ENCODE measurements at regions not wholly inside any gene's neighbourhood (a gene's known extent, or its start where the extent isn't known, plus 50 kb on each side); places are given as distances from the start of the nearest gene placed in this dataset.

- H3K9me2 ChIP-seq (ENCODE audit: low read depth, low read length), result no peaks in the 10 kb centered on the region
- H3K4me3 ChIP-seq (ENCODE audit: low read depth, low read length, poor library complexity, severe bottlenecking), result no peak overlapping the region
- no peaks in the 10 kb centered on the region; the same call in 1 of the 2 replicates for H3K27me3 ChIP-seq (ENCODE audit: insufficient read depth, low read length)
- H3F3A ChIP-seq (ENCODE audit: insufficient read depth, low read length), result no peaks in the 10 kb centered on the region
- TF ChIP-seq CTCF (IDR thresholded peaks at IDR 0.05; ENCODE audit: low read length) (no peak), EZH2 (IDR thresholded peaks at IDR 0.05; ENCODE audit: borderline replicate concordance, low read length) (no peak)
- H3K4me1 ChIP-seq (ENCODE audit: insufficient read depth, low read length, severe bottlenecking), result no peaks in the 10 kb centered on the region
- H3K79me2 ChIP-seq (ENCODE audit: insufficient read depth, low read length), result no peaks in the 10 kb centered on the region
- no peak overlapping the region for H2AFZ ChIP-seq (ENCODE audit: low read length)
- no peak overlapping the region for H3K4me2 ChIP-seq (ENCODE audit: low read length)
- no peaks in the 10 kb centered on the region for H4K20me1 ChIP-seq (ENCODE audit: insufficient read depth, low read length)
- no peak overlapping the region for H3K9ac ChIP-seq (ENCODE audit: low read length)
- no peaks in the 10 kb centered on the region for H3K36me3 ChIP-seq (ENCODE audit: insufficient read depth, low read length)
- H3K9me3 ChIP-seq (ENCODE audit: low read length), result peaks cover 8% of the 10 kb centered on the region; the same call in 1 of the 2 replicates
- H3K27ac ChIP-seq (ENCODE audit: low read depth, low read length, poor library complexity, severe bottlenecking), result no peak overlapping the region
These were observed 74.9 kb upstream of the TMPRSS2 start for GRCh38 chr21:41582866-41583265.

DNA sequence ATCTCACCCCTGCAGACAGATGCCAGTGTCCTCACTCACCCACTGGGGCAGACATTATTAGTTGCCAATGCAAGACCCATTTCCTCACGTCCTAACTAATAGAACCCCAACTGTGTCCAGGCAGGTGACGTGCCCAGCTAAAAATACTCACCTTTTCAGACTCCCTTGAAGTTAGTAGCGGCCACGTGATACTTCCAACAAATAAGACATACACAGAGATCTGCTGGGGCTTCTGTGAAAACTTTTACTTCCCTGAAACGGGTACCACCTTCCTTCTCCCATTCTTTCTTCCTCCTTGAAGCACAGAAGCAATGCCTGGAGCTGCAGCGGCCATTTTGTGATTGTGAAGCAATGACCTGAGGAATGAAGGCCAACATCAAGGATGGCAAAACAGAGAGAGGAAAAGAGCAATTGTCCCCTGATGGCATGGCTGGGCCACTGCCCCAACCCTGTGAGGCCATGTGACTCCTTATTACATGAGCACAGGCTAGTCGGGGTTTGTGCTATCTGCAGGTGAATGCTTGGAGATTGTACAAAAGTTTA, 74.4 kb upstream of the TMPRSS2 start:
- no peaks in the 10 kb centered on the region; the same call in 1 of the 2 replicates for H3K27me3 ChIP-seq (ENCODE audit: insufficient read depth, low read length)
- H3K9me3 ChIP-seq (ENCODE audit: low read length), result peaks cover 11% of the 10 kb centered on the region
- no peak overlapping the region for H3K9ac ChIP-seq (ENCODE audit: low read length)
- H3K79me2 ChIP-seq (ENCODE audit: insufficient read depth, low read length), result no peaks in the 10 kb centered on the region
- H3K4me3 ChIP-seq (ENCODE audit: low read depth, low read length, poor library complexity, severe bottlenecking), result no peak overlapping the region
- no peaks in the 10 kb centered on the region for H3F3A ChIP-seq (ENCODE audit: insufficient read depth, low read length)
- no peak overlapping the region for H3K4me2 ChIP-seq (ENCODE audit: low read length)
- no peaks in the 10 kb centered on the region for H4K20me1 ChIP-seq (ENCODE audit: insufficient read depth, low read length)
- no peak for TF ChIP-seq CTCF (IDR thresholded peaks at IDR 0.05; ENCODE audit: low read length)
- no peak for TF ChIP-seq EZH2 (IDR thresholded peaks at IDR 0.05; ENCODE audit: borderline replicate concordance, low read length)
- no peak overlapping the region for H3K27ac ChIP-seq (ENCODE audit: low read depth, low read length, poor library complexity, severe bottlenecking)
- H3K4me1 ChIP-seq (ENCODE audit: insufficient read depth, low read length, severe bottlenecking), result no peaks in the 10 kb centered on the region
- no peak overlapping the region for H2AFZ ChIP-seq (ENCODE audit: low read length)
- no peaks in the 10 kb centered on the region for H3K9me2 ChIP-seq (ENCODE audit: low read depth, low read length)
- no peaks in the 10 kb centered on the region for H3K36me3 ChIP-seq (ENCODE audit: insufficient read depth, low read length)

GRCh38 chr21:41581592-41582228, 73.8 kb upstream of the TMPRSS2 start:
- no peaks in the 10 kb centered on the region for H3K9me2 ChIP-seq (ENCODE audit: low read depth, low read length)
- no peaks in the 10 kb centered on the region for H3F3A ChIP-seq (ENCODE audit: insufficient read depth, low read length)
- H3K36me3 ChIP-seq (ENCODE audit: insufficient read depth, low read length), result no peaks in the 10 kb centered on the region
- no peaks in the 10 kb centered on the region; the same call in 1 of the 2 replicates for H3K27me3 ChIP-seq (ENCODE audit: insufficient read depth, low read length)
- no peaks in the 10 kb centered on the region for H3K4me1 ChIP-seq (ENCODE audit: insufficient read depth, low read length, severe bottlenecking)
- H3K27ac ChIP-seq (ENCODE audit: low read depth, low read length, poor library complexity, severe bottlenecking), result no peak overlapping the region
- H3K9ac ChIP-seq (ENCODE audit: low read length), result no peak overlapping the region
- TF ChIP-seq EZH2 (IDR thresholded peaks at IDR 0.05; ENCODE audit: borderline replicate concordance, low read length) (no peak), CTCF (IDR thresholded peaks at IDR 0.05; ENCODE audit: low read length) (no peak)
- H2AFZ ChIP-seq (ENCODE audit: low read length), result no peak overlapping the region
- no peaks in the 10 kb centered on the region for H3K79me2 ChIP-seq (ENCODE audit: insufficient read depth, low read length)
- H3K4me3 ChIP-seq (ENCODE audit: low read depth, low read length, poor library complexity, severe bottlenecking), result no peak overlapping the region
- no peaks in the 10 kb centered on the region for H4K20me1 ChIP-seq (ENCODE audit: insufficient read depth, low read length)
- H3K4me2 ChIP-seq (ENCODE audit: low read length), result no peak overlapping the region
- peaks cover 12% of the 10 kb centered on the region for H3K9me3 ChIP-seq (ENCODE audit: low read length)

All from OCI-LY1 (cell line).